Panc1 (cell line): ENCODE measurements at regions not wholly inside any gene's neighbourhood (a gene's known extent, or its start where the extent isn't known, plus 50 kb on each side); places are given as distances from the start of the nearest gene placed in this dataset.
"Not testable (repeated sequence)": the region's sequence is repeated elsewhere in the genome, so short reads cannot be mapped to it uniquely, and the experiment has no call there.

ENCODE experiments used
- TF ChIP-seq, protein P1 (sequence below): fragments of 450-650 bp; IDR thresholded peaks from 2 replicates; pipeline ENCODE4 v1.5.1; 2017; ENCODE audit warnings: mild to moderate bottlenecking
- TF ChIP-seq, protein P2 (sequence below), 2 experiments: IDR thresholded peaks; 2 replicates each; pipeline ENCODE4 v1.6.1; 2011 to 2012; ENCODE audit warnings: low read depth in 2 of 2, control low read depth in 1 of 2, low read length in 1 of 2, mild to moderate bottlenecking in 1 of 2, moderate library complexity in 1 of 2; ENCODE audit not compliant: insufficient read depth in 1 of 2

DNA sequence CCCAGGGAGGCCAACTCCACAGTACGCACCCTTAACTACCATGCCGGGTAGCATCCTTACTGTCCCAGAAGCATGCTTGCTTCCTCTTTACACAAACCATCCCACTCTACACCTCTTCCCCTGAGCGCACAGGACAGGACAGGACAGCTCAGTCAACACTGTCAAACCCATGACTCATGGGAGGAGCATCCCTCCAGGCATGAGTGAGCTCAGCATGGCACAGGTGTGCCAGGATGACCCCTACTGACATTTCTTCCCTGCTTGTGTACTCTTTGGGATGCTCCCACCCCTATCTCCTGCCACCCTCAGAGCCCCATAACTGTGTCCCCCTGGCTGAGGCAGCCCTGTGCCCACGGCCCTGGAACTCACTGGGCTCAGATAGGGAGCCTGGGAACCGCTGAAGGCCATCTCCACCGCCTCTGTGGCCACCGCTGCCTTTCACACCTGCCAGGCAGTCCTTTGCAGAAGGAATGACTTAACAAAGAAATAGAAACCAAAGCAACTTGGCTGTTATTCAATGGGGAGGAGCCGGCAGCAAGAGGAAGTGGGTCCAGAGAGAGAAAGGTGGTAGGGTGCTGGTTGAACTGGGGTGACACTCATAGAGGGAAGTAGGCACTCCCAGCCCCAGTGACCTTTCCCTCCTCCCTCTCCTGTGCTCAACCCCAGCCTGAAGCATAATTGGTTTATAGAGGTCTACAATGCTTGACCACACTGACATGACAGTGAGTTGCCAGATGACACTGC is 119.1 kb downstream of the CDRT15L2 start:
- TF ChIP-seq, protein P1, sequence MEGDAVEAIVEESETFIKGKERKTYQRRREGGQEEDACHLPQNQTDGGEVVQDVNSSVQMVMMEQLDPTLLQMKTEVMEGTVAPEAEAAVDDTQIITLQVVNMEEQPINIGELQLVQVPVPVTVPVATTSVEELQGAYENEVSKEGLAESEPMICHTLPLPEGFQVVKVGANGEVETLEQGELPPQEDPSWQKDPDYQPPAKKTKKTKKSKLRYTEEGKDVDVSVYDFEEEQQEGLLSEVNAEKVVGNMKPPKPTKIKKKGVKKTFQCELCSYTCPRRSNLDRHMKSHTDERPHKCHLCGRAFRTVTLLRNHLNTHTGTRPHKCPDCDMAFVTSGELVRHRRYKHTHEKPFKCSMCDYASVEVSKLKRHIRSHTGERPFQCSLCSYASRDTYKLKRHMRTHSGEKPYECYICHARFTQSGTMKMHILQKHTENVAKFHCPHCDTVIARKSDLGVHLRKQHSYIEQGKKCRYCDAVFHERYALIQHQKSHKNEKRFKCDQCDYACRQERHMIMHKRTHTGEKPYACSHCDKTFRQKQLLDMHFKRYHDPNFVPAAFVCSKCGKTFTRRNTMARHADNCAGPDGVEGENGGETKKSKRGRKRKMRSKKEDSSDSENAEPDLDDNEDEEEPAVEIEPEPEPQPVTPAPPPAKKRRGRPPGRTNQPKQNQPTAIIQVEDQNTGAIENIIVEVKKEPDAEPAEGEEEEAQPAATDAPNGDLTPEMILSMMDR = not testable (repeated sequence)
- TF ChIP-seq, protein P2, sequence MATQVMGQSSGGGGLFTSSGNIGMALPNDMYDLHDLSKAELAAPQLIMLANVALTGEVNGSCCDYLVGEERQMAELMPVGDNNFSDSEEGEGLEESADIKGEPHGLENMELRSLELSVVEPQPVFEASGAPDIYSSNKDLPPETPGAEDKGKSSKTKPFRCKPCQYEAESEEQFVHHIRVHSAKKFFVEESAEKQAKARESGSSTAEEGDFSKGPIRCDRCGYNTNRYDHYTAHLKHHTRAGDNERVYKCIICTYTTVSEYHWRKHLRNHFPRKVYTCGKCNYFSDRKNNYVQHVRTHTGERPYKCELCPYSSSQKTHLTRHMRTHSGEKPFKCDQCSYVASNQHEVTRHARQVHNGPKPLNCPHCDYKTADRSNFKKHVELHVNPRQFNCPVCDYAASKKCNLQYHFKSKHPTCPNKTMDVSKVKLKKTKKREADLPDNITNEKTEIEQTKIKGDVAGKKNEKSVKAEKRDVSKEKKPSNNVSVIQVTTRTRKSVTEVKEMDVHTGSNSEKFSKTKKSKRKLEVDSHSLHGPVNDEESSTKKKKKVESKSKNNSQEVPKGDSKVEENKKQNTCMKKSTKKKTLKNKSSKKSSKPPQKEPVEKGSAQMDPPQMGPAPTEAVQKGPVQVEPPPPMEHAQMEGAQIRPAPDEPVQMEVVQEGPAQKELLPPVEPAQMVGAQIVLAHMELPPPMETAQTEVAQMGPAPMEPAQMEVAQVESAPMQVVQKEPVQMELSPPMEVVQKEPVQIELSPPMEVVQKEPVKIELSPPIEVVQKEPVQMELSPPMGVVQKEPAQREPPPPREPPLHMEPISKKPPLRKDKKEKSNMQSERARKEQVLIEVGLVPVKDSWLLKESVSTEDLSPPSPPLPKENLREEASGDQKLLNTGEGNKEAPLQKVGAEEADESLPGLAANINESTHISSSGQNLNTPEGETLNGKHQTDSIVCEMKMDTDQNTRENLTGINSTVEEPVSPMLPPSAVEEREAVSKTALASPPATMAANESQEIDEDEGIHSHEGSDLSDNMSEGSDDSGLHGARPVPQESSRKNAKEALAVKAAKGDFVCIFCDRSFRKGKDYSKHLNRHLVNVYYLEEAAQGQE (IDR thresholded peaks at IDR 0.05; ENCODE audit: insufficient read depth in 1 of 2, low read depth in 2 of 2, low read length in 1 of 2) = not testable (repeated sequence)
